ENCODE measurements at regions not wholly inside any gene's neighbourhood (a gene's known extent, or its start where the extent isn't known, plus 50 kb on each side); places are given as distances from the start of the nearest gene placed in this dataset.
"Not testable (repeated sequence)": the region's sequence is repeated elsewhere in the genome, so short reads cannot be mapped to it uniquely, and the experiment has no call there.

DNA sequence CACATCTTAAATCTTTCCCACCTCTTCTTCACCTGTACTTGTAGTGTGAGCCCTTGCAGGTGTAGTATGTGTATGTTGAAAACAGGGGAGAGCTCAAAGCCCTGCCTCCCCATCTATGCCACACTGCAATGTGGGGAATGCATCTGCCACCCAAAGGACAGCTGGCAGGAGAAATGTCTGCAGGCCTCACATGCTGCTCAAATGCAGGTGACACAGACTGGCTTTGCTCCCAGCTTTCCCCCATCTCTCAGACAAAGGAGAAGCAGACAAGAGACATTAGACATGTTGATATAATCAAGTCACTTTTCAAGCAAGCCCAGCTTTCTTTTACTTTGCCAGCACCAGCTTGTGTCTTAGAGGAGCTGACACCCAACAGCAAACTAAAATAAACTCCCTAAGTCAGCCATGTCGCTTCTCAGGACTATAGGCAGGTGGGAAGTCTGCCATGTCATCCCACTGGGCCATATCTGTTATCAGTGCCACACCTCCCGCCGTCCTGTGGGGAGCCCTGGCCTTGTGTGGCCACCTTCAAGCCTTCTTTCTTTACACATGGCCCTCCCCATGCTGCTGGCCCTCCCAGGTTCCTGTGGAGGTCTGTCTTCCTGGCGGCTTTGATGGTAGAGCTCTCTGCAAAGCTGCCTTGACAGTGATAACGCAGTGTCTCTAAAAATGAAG is 102.1 kb downstream of the CXCL12 start:
- Mint-ChIP-seq H3K4me3 (no peak overlapping the region), H3K4me1 (no peaks in the 10 kb centered on the region), H3K27me3 (peaks cover 5% of the 10 kb centered on the region), H3K36me3 (ENCODE audit: low read depth) (no peaks in the 10 kb centered on the region), H3K27ac (no peak overlapping the region), H3K9me3 (ENCODE audit: low read depth) (no peaks in the 10 kb centered on the region)
- POLR2A ChIA-PET = no interaction called here
- DNase-seq (no peak), ATAC-seq (no peak)
- intact Hi-C loops (cut with DNase I, micrococcal nuclease) = no loop called here
- CTCF ChIA-PET = no interaction called here

DNA sequence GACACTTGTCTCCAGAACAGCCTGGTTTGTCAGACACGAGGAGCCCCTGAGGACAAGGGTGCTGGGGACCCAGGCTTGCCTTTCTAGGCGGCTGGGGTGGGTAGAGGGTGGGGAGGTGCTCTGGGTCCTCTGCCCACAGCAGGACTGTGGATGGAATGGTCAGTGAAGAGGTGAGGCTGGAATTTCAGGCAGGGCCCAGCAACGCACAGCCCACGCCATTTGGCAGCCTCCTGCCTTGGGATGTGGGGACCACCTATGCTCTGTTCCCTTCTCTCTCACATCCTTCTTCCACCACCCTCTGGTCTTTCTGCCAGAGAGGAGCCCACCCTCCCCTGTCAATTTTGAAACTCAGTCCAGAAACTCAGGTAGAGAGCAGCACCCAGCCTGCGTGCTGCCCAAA is 103.2 kb downstream of the CXCL12 start:
- CTCF ChIA-PET = no interaction called here

GRCh38 chr10:44281089-44281613 is 103.7 kb downstream of the CXCL12 start:
- POLR2A ChIA-PET = no interaction called here
- Mint-ChIP-seq H3K4me1 (no peaks in the 10 kb centered on the region), H3K9me3 (ENCODE audit: low read depth) (no peaks in the 10 kb centered on the region), H3K27ac (no peak overlapping the region), H3K4me3 (no peak overlapping the region), H3K36me3 (ENCODE audit: low read depth) (no peaks in the 10 kb centered on the region), H3K27me3 (peaks cover 5% of the 10 kb centered on the region)
- intact Hi-C loops (cut with DNase I, micrococcal nuclease) = no loop called here
- CTCF ChIA-PET = no interaction called here
- DNase-seq (no peak), ATAC-seq (no peak)

More for the DNA sequence above, 103.2 kb downstream of the CXCL12 start:
- Mint-ChIP-seq H3K27ac (no peak overlapping the region), H3K4me3 (no peak overlapping the region), H3K36me3 (ENCODE audit: low read depth) (no peaks in the 10 kb centered on the region), H3K27me3 (peaks cover 5% of the 10 kb centered on the region), H3K9me3 (ENCODE audit: low read depth) (no peaks in the 10 kb centered on the region), H3K4me1 (no peaks in the 10 kb centered on the region)
- DNase-seq = no peak
- intact Hi-C loops (cut with DNase I, micrococcal nuclease) = no loop called here
- POLR2A ChIA-PET = no interaction called here
- ATAC-seq = no peak

DNA sequence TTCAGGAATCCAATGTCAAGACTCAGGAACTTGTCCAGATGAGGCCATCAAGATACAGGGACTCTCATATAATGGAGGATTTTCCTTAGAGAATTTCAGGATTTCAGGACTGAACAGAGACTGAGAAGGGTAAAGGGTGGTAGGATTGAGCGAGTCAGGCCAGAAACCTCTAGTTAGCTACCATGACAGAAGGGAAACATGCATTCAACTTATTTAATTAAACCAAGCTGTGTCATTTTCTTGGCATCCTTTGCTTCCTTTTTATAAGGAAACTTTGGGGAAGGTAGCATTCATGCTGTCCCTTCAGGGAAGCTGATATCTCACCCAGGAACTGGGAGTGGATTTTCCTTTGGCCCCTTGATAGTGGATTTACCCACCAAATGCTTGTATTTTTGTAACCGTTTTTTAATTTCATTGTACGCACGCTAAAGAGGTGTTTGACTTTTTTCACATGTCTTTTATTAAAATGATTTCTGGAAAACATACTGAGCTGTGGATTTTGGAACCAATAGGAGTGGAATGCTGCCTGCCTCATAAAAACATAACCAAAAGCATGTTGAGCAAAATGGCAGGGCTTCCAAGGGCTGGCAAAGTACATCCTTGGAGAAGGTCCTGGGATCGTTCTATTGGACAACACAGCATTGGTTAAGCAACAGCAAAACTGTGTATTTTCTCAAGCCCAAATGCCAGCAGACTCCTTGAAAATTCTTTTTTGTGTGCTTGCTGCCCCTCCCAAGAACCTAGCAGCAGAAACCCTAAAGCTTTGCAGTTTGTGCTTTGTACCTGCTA is 104.5 kb downstream of the CXCL12 start:
- H3K27me3 Mint-ChIP-seq = peaks cover 5% of the 10 kb centered on the region
- ATAC-seq (no peak), DNase-seq (no peak)
- intact Hi-C loops (cut with DNase I, micrococcal nuclease) = no loop called here
- ChIA-PET CTCF (no interaction called here), POLR2A (no interaction called here)
- no peaks in the 10 kb centered on the region for H3K4me1 Mint-ChIP-seq
- no peak overlapping the region for H3K27ac Mint-ChIP-seq
- no peaks in the 10 kb centered on the region for H3K9me3 Mint-ChIP-seq (ENCODE audit: low read depth)
- no peak overlapping the region for H3K4me3 Mint-ChIP-seq
- H3K36me3 Mint-ChIP-seq (ENCODE audit: low read depth) = no peaks in the 10 kb centered on the region

DNA sequence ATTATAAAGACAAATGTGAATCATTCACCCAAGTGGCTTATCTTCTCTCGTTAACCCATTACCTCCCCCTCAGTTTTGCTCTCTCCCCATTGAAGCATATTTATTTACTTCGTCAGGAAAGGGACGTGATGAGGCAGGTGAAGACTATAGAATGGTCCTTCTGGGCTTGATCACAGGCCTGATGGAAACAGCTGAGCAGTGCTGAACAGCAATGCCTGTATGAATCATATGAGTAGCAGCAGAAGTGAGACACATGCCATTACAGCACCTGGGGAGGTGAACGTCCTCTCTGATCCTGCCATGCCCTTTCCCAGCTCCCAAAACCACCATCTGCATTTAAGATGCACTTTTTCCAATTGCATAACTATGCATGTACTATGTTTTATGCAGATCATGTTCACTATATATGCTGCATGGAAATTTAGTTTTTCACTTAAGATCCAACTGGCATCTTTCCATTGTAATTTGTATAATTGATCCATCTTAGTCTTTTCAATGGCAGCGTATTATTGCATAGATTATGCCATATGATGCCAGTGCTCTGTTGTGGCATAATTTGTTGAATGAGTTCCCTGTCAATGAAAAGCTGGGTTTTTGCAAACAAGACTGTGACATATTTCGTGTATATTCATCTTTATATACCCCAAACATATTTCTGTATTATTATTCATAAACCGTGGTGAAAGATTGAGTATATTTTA is 105.3 kb downstream of the CXCL12 start:
- intact Hi-C loops (cut with DNase I, micrococcal nuclease) = no loop called here
- CTCF ChIA-PET = no interaction called here
- Mint-ChIP-seq H3K27me3 (peaks cover 3% of the 10 kb centered on the region), H3K4me1 (no peaks in the 10 kb centered on the region), H3K4me3 (no peak overlapping the region), H3K36me3 (ENCODE audit: low read depth) (no peaks in the 10 kb centered on the region), H3K27ac (no peak overlapping the region), H3K9me3 (ENCODE audit: low read depth) (no peaks in the 10 kb centered on the region)
- POLR2A ChIA-PET = no interaction called here
- DNase-seq (no peak), ATAC-seq (no peak)

DNA sequence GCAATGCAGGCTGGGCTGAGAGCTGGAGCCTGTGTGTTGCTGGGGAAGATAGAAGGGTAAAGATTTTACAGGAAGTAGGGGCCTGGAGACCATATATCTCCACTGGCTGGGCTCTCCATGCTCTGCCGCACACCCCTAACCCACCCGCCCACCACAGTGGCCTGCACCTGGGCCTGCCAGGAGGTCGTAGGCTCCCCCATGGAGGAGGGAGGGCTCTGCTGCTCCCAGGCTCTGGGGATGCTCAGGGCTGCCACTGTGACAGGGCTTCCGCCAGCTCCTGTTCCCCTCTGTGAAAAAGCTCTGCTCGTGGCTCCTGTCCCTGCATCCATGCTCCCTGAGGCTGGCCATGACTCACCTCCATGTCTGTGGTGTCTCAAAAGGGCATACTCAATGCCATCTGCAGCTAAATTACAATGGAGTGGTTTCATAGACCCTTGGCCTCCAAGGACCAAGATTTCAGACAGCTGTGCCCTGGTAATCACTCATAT is 106.0 kb downstream of the CXCL12 start:
- H3K27ac Mint-ChIP-seq = no peak overlapping the region
- H3K9me3 Mint-ChIP-seq (ENCODE audit: low read depth) = no peaks in the 10 kb centered on the region
- H3K4me3 Mint-ChIP-seq = no peak overlapping the region
- CTCF ChIA-PET = no interaction called here
- ATAC-seq (no peak), DNase-seq (no peak)
- H3K36me3 Mint-ChIP-seq (ENCODE audit: low read depth) = no peaks in the 10 kb centered on the region
- peaks cover 2% of the 10 kb centered on the region for H3K27me3 Mint-ChIP-seq
- POLR2A ChIA-PET = no interaction called here
- H3K4me1 Mint-ChIP-seq = no peaks in the 10 kb centered on the region
- intact Hi-C loops (cut with DNase I, micrococcal nuclease) = no loop called here

GRCh38 chr10:44268435-44268948 is 116.4 kb downstream of the CXCL12 start:
- H3K27me3 Mint-ChIP-seq; ATAC-seq; H3K36me3 Mint-ChIP-seq (ENCODE audit: low read depth); DNase-seq; intact Hi-C loops (cut with DNase I, micrococcal nuclease); H3K4me3 Mint-ChIP-seq; CTCF ChIA-PET; POLR2A ChIA-PET; H3K4me1 Mint-ChIP-seq; H3K27ac Mint-ChIP-seq: not testable (repeated sequence)
- H3K9me3 Mint-ChIP-seq (ENCODE audit: low read depth) = peaks cover 12% of the 10 kb centered on the region

DNA sequence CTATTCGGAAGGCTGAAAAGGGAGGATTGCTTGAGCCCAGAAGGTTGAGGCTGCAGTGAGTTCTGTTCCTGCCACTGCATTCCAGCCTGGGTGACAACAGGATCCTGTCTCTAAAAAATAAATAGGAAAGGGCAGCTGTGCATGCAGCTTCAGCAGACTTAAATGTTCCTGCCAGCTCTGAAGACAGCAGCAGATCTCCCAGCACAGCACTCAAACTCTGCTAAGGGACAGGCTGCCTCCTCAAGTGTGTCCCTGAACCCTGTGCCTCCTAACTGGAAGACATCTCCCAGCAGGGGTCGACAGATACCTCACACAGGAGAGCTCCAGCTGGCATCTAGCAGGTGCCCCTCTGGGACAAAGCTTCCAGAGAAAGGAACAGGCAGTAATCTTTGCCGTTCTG is 117.9 kb downstream of the CXCL12 start:
- Mint-ChIP-seq H3K36me3 (ENCODE audit: low read depth) (no peaks in the 10 kb centered on the region), H3K4me1 (peaks cover under 1% of the 10 kb centered on the region), H3K9me3 (ENCODE audit: low read depth) (peaks cover 12% of the 10 kb centered on the region), H3K4me3 (no peak overlapping the region), H3K27me3 (peaks cover 6% of the 10 kb centered on the region), H3K27ac (no peak overlapping the region)
- no peak for DNase-seq
- POLR2A ChIA-PET = interaction anchor here (0.6 kb wide), 1 partner anchor 752 kb away, joined by 4 read pairs; no protein-coding TSS in a partner anchor
- CTCF ChIA-PET = no interaction called here
- ATAC-seq = no peak
- intact Hi-C loops (cut with DNase I, micrococcal nuclease) = no loop called here

DNA sequence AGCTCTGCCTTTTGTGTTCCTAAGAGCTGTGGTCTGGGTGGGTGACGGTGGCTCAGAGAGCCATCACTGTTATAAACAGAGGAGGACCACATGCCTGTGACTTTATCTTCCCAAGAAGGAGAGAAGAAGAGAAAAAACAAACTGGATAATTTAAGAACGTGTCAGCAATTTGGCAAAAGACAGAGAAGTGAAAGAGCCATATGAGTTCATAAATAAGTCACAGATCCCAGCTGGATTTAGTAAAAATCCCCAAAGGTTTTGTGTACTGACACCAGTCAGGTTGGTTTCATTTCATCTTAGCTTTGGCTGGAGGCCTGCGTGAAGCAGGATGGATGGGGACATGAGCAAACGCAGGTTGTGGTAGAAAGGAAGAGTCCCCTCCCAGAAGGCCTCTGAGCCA is 120.7 kb downstream of the CXCL12 start:
- Mint-ChIP-seq H3K36me3 (ENCODE audit: low read depth) (no peaks in the 10 kb centered on the region), H3K27ac (no peak overlapping the region), H3K4me3 (no peak overlapping the region), H3K4me1 (peaks cover 3% of the 10 kb centered on the region), H3K9me3 (ENCODE audit: low read depth) (peaks cover 12% of the 10 kb centered on the region), H3K27me3 (peaks cover 6% of the 10 kb centered on the region)
- intact Hi-C loops (cut with DNase I, micrococcal nuclease) = no loop called here
- CTCF ChIA-PET = interaction anchor here (0.9 kb wide), 1 partner anchor 9 kb away, joined by 4 read pairs; no protein-coding TSS in a partner anchor
- ATAC-seq (no peak), DNase-seq (no peak)
- POLR2A ChIA-PET = no interaction called here

GRCh38 chr10:44263771-44264170 is 121.1 kb downstream of the CXCL12 start:
- intact Hi-C loops (cut with DNase I, micrococcal nuclease) = no loop called here
- Mint-ChIP-seq H3K4me1 (peaks cover 3% of the 10 kb centered on the region), H3K9me3 (ENCODE audit: low read depth) (peaks cover 12% of the 10 kb centered on the region), H3K27me3 (peaks cover 6% of the 10 kb centered on the region), H3K36me3 (ENCODE audit: low read depth) (no peaks in the 10 kb centered on the region), H3K27ac (no peak overlapping the region), H3K4me3 (no peak overlapping the region)
- ATAC-seq (no peak), DNase-seq (no peak)
- POLR2A ChIA-PET = no interaction called here
- CTCF ChIA-PET = interaction anchor here (0.9 kb wide), 1 partner anchor 8 kb away, joined by 4 read pairs; no protein-coding TSS in a partner anchor

GRCh38 chr10:44262551-44263251 is 122.2 kb downstream of the CXCL12 start:
- no peak for DNase-seq
- H3K9me3 Mint-ChIP-seq (ENCODE audit: low read depth) = peaks cover 7% of the 10 kb centered on the region
- ATAC-seq = no peak
- no peaks in the 10 kb centered on the region for H3K36me3 Mint-ChIP-seq (ENCODE audit: low read depth)
- no peak overlapping the region for H3K27ac Mint-ChIP-seq
- H3K4me3 Mint-ChIP-seq = no peak overlapping the region
- intact Hi-C loops (cut with DNase I, micrococcal nuclease) = no loop called here
- peaks cover 3% of the 10 kb centered on the region for H3K4me1 Mint-ChIP-seq
- peaks cover 3% of the 10 kb centered on the region for H3K27me3 Mint-ChIP-seq
- POLR2A ChIA-PET = no interaction called here
- CTCF ChIA-PET = no interaction called here

Measured in activated CD4-positive, alpha-beta T cell treated with anti-CD3 and anti-CD28 coated beads for 36 hours (primary cell).